ENCODE measurements at regions not wholly inside any gene's neighbourhood (a gene's known extent, or its start where the extent isn't known, plus 50 kb on each side); places are given as distances from the start of the nearest gene placed in this dataset.

GRCh38 chr9:75712700-75713099 is 177.8 kb upstream of the PCSK5 start:
- no peaks in the 10 kb centered on the region for H3K27me3 ChIP-seq (replicated peaks; ENCODE audit: control insufficient read depth, insufficient read depth, low read length)
- no peaks in the 10 kb centered on the region for H3K9me3 Mint-ChIP-seq (ENCODE audit: unreplicated experiment)
- no peak for TF ChIP-seq CTCF (IDR thresholded peaks at IDR 0.05; ENCODE audit: insufficient read depth in 1 of 2, low read depth in 1 of 2, low read length in 1 of 2, severe bottlenecking in 1 of 2, unreplicated experiment in 1 of 2)
- BruUV-seq (replicated peaks): no TSS peak
- CTCF ChIA-PET: no interaction called here
- no peaks in the 10 kb centered on the region for H3K4me1 Mint-ChIP-seq (ENCODE audit: low read depth, unreplicated experiment)
- DNase-seq: no peak
- no peaks in the 10 kb centered on the region for H3K4me1 ChIP-seq
- intact Hi-C loops (cut with micrococcal nuclease; ENCODE audit: unreplicated experiment): no loop called here
- no peaks in the 10 kb centered on the region for H3K9me3 ChIP-seq
- no peaks in the 10 kb centered on the region for H3K36me3 Mint-ChIP-seq (ENCODE audit: insufficient read depth, unreplicated experiment)
- no peak overlapping the region for H3K4me3 ChIP-seq (ENCODE audit: low read depth, low read length)
- no peak overlapping the region for H3K27ac Mint-ChIP-seq (ENCODE audit: unreplicated experiment)
- H3K36me3 ChIP-seq (ENCODE audit: control insufficient read depth, insufficient read depth, low read length): no peaks in the 10 kb centered on the region
- no peaks in the 10 kb centered on the region for H3K27me3 Mint-ChIP-seq (ENCODE audit: insufficient read depth, unreplicated experiment)
- POLR2A ChIA-PET: no interaction called here
- no peak overlapping the region for H3K4me3 Mint-ChIP-seq (ENCODE audit: unreplicated experiment)

GRCh38 chr9:75713335-75713734 is 177.1 kb upstream of the PCSK5 start:
- no peaks in the 10 kb centered on the region for H3K4me1 ChIP-seq
- ChIA-PET CTCF (no interaction called here), POLR2A (no interaction called here)
- TF ChIP-seq CTCF (IDR thresholded peaks at IDR 0.05; ENCODE audit: insufficient read depth in 1 of 2, low read depth in 1 of 2, low read length in 1 of 2, severe bottlenecking in 1 of 2, unreplicated experiment in 1 of 2): no peak
- intact Hi-C loops (cut with micrococcal nuclease; ENCODE audit: unreplicated experiment): no loop called here
- no TSS peak for BruUV-seq (replicated peaks)
- no peak overlapping the region for H3K4me3 ChIP-seq (ENCODE audit: low read depth, low read length)
- Mint-ChIP-seq H3K4me3 (ENCODE audit: unreplicated experiment) (no peak overlapping the region), H3K36me3 (ENCODE audit: insufficient read depth, unreplicated experiment) (no peaks in the 10 kb centered on the region), H3K9me3 (ENCODE audit: unreplicated experiment) (no peaks in the 10 kb centered on the region), H3K27me3 (ENCODE audit: insufficient read depth, unreplicated experiment) (no peaks in the 10 kb centered on the region), H3K27ac (ENCODE audit: unreplicated experiment) (no peak overlapping the region), H3K4me1 (ENCODE audit: low read depth, unreplicated experiment) (no peaks in the 10 kb centered on the region)
- H3K27me3 ChIP-seq (replicated peaks; ENCODE audit: control insufficient read depth, insufficient read depth, low read length): no peaks in the 10 kb centered on the region
- no peaks in the 10 kb centered on the region for H3K36me3 ChIP-seq (ENCODE audit: control insufficient read depth, insufficient read depth, low read length)
- no peaks in the 10 kb centered on the region for H3K9me3 ChIP-seq
- DNase-seq: no peak

- Histone ChIP-seq H3K9me3 (no peaks in the 10 kb centered on the region), H3K27me3 (replicated peaks; ENCODE audit: control insufficient read depth, insufficient read depth, low read length) (no peaks in the 10 kb centered on the region), H3K36me3 (ENCODE audit: control insufficient read depth, insufficient read depth, low read length) (no peaks in the 10 kb centered on the region), H3K4me1 (no peaks in the 10 kb centered on the region), H3K4me3 (ENCODE audit: low read depth, low read length) (no peak overlapping the region)
- DNase-seq: no peak
- H3K36me3 Mint-ChIP-seq (ENCODE audit: insufficient read depth, unreplicated experiment): no peaks in the 10 kb centered on the region
- H3K4me3 Mint-ChIP-seq (ENCODE audit: unreplicated experiment): no peak overlapping the region
- no peaks in the 10 kb centered on the region for H3K9me3 Mint-ChIP-seq (ENCODE audit: unreplicated experiment)
- ChIA-PET POLR2A (no interaction called here), CTCF (no interaction called here)
- intact Hi-C loops (cut with micrococcal nuclease; ENCODE audit: unreplicated experiment): no loop called here
- no peak for TF ChIP-seq CTCF (IDR thresholded peaks at IDR 0.05; ENCODE audit: insufficient read depth in 1 of 2, low read depth in 1 of 2, low read length in 1 of 2, severe bottlenecking in 1 of 2, unreplicated experiment in 1 of 2)
- no TSS peak for BruUV-seq (replicated peaks)
- H3K27me3 Mint-ChIP-seq (ENCODE audit: insufficient read depth, unreplicated experiment): no peaks in the 10 kb centered on the region
- no peak overlapping the region for H3K27ac Mint-ChIP-seq (ENCODE audit: unreplicated experiment)
- H3K4me1 Mint-ChIP-seq (ENCODE audit: low read depth, unreplicated experiment): no peaks in the 10 kb centered on the region
Measured at GRCh38 chr9:75715360-75715759, 175.1 kb upstream of the PCSK5 start.
